NCI-H510A (cell line): ENCODE measurements at regions not wholly inside any gene's neighbourhood (a gene's known extent, or its start where the extent isn't known, plus 50 kb on each side); places are given as distances from the start of the nearest gene placed in this dataset.
"Not testable (repeated sequence)": the region's sequence is repeated elsewhere in the genome, so short reads cannot be mapped to it uniquely, and the experiment has no call there.

Experiments
- DNase-seq: peaks from one replicate; lab custom pipeline; 2025; lab: John Stamatoyannopoulos, UW

- no peak for DNase-seq
These were observed 249.2 kb upstream of the BTG1 start for GRCh38 chr12:92394895-92395294.

- no peak for DNase-seq
These were observed 247.9 kb upstream of the BTG1 start for GRCh38 chr12:92393504-92393903.

- DNase-seq: not testable (repeated sequence)
These were observed 246.1 kb upstream of the BTG1 start for GRCh38 chr12:92391726-92392125.

- DNase-seq: no peak
These were observed 243.8 kb upstream of the BTG1 start for GRCh38 chr12:92389466-92389865.

GRCh38 chr12:92385296-92385695 is 239.7 kb upstream of the BTG1 start:
- DNase-seq: no peak

GRCh38 chr12:92384571-92384970 is 238.9 kb upstream of the BTG1 start:
- DNase-seq: no peak

DNA sequence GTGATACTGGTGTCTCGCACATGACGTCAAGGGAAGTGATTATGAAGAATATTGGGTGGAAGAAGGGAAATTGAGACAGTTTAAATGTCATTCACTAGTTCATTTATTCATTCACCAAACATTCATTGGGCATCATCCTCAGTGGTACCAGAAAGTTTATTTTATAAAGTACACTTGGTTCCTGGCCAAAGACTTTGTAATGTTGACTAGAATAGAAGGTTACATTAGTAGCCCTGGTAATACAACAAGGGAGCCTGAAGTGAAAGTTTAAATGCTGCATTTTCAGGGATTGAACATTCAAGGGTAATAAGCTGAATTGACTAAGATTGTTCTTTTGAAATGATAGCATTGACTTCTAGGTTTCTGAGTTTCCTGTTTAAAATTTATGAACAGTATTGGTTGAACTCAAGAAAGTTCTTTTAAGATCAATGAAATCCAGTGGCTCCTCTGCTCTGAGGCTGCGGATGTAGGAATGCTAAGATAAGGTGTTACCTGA is 236.8 kb upstream of the BTG1 start:
- no peak for DNase-seq

- no peak for DNase-seq
These were observed 236.2 kb upstream of the BTG1 start for GRCh38 chr12:92381856-92382255.

DNA sequence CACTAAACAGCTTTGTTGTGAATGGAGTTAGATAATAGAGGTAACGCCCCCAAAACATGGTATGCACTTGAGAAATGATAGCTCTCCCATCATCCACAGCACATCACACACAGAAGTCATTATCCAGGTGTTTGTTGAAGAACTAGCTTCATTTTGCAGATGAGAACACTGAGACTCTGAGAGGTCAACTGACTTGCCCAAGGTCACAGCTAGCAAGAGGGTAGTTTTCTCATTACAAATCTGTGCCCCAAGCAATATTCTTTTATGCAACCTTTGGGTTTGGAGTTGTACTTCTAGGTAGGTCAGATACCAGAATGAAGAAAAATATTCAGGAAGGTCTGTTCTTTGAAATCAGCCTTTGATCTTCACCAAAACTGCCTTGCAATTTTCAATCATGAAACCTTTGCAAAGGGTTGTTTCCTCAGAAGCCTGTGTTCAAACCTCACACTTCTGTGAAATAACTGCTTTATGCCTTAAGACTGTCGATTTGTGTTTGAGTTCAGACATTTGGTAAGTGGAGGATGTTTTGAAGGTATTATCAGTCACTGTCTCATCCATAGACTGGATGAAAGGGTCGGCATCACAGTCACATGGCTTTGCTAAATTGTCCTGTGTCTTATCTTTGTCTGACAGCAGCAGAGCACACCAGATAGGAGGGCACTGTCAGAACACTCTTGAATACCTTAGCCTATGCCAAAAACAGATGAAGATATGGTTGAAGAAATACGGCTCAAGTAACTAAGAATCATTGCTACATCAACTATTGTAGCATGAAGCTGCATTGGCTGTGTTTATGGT is 233.2 kb upstream of the BTG1 start:
- no peak for DNase-seq

DNA sequence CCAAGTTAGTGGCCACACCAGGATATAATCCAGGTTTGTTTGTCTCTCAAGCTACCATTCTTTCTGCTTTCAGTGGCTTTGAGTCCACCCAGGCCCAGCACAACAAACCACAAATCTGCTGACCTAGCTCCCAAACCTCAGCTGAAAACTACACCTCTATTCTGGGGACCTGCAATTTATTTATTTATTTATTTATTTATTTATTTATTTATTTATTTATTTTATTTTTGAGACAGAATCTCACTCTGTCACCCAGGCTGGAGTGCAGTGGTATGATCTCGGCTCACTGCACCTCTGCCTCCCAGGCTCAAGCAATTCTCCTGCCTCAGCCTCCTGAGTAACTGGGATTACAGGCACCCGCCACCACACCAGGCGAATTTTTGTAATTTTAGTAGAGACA is 229.9 kb upstream of the BTG1 start:
- not testable (repeated sequence) for DNase-seq

DNA sequence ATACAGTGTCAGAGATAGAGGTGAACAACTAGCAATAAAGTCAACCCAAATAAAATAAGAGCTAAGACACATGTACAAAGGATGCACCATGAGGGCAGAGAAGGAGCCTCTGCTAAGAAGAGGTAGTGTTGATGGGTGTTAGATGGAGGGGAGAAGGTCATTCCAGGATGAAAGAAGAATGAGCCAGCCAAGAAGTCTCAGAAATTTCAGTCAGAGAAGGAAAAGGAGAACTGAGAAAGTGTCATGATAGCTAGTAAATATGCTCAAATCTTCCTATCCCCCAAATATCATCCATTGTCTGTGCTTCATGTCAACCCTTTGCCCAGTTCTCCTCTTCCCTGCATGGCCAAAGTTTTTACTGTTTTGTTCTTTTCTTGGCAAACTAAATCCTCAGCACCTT is 225.2 kb upstream of the BTG1 start:
- no peak for DNase-seq

GRCh38 chr12:92369636-92370035 is 224.0 kb upstream of the BTG1 start:
- no peak for DNase-seq

DNA sequence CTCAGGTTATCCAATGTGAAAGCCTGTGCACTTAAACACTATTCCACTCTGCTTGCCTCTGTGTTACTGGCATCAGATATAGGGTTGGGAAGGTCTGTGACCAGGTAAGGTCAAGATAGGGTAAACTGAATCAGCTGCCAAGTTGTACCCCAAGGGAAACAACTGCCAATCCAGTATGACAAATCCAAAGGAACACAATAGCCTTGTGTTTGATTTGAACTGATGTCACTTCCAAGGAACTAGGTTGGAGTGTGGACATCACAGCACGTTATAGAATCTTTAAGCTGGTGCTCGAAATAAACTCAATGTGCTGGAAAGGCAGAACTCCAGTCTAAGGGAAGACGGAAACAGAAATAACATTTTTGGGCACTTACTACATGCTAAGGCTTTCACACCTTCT is 223.4 kb upstream of the BTG1 start:
- DNase-seq: no peak

- DNase-seq: no peak
These were observed 220.2 kb upstream of the BTG1 start for GRCh38 chr12:92365836-92366235.

GRCh38 chr12:92365333-92365732 is 219.7 kb upstream of the BTG1 start:
- no peak for DNase-seq

DNA sequence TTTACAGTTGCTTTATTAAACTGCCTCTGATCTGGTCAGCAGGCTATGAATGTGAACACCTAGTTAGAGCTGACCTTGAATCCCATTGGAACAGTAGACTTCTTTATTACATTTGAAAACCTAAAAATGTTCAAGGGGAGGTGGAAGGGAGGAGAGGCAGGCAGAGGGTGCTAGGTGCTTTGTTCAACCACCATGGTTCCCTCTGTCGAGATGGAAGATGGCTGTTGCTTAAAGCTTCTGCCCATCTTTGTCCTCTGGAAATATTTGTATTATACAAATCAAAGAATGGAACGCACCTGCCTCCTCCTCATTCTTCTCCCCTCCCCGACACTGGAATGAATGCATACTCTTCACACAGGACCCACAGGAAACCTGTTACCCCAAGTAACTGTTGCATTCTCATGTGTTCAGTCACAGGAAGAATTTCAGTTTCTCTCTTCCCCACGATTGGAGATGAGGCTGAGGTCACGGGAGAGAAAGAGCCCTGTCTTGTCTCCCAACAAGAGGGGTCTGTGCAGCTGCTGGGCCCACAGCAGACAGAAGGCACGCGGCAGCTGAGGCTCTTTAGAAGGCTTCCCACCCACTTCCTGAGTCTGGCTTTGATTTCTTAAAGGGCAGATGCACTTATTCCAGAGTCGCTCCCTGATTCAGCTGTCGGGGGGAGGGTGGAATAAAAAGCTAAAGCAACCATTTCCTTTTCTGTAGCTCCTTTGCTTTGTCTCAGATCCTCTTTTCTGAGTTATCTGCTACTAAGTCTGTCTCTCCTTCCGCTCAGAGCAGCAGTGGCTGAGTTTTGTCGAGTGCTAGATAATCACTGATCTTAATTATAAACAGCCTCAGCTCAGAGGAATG is 217.9 kb upstream of the BTG1 start:
- no peak for DNase-seq

GRCh38 chr12:92362785-92363184 is 217.1 kb upstream of the BTG1 start:
- DNase-seq: no peak

DNA sequence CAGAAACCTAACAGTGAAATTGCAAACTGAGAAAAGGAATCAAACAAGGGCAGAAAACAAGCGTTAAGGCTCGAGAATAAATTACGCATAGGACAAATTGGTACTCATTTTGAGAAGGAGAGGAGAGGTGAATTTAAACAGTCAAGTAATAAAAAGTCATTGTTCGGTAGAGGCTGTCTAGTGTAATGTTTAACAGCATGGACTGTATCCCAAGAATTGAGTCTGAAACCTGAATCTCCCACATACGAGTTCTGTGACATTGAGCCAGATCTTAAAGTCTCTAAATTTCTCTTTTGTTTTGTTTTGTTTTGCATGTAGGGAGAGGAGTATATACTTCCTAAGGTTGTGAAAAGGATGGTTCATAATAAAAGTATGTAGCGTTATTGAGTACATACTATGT is 216.5 kb upstream of the BTG1 start:
- DNase-seq: no peak

GRCh38 chr12:92360543-92360942 is 214.9 kb upstream of the BTG1 start:
- no peak for DNase-seq

DNA sequence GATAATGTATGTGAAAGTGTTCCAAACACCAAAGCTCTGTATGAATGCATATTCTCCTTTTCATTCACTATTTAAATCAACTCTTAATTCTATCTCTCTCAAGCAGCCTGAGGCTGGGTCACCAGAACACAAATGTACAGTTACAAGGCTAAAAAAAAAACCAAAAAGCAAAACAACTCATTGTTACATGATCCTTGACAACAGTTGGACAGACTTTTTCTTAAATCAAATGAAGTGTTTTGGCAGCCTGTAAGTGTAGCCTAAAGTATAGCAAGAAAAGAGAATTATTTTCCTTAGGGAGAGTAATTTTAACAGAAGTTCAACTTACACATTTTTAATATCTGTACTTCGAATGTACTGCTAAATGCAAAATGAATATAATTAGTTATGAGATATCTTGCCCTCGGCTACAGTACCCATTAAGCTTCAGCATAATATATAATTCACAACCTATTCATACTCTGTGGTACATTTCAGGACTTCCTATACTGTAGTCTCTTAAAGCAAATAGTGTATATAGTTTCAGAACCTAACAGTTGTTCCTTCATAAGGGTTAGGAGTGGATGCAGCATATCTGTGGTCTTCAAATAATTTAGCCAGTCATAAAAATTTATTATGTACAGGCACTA is 214.0 kb upstream of the BTG1 start:
- no peak for DNase-seq

GRCh38 chr12:92357584-92358261 is 212.1 kb upstream of the BTG1 start:
- DNase-seq: no peak

DNA sequence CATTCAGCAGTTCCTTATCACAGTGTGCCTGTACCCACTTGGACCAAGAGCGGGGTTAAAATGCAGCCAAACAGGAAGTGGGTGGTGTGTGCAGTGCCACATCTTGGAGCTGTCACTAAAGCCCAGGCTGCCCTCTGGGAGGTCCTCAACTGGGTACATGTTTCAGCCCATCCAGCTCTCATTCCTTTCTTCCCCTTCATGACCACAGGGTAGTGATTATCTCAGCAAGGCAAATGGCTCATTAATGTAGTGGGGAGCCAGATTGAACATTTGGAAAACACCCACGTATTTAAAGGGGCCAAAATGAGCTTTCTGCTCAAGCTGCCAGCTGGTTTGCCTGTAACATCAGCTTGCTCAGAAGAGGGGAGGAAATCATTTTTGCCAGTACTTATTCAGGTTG is 210.8 kb upstream of the BTG1 start:
- DNase-seq: no peak
